ENCODE measurements at regions not wholly inside any gene's neighbourhood (a gene's known extent, or its start where the extent isn't known, plus 50 kb on each side); places are given as distances from the start of the nearest gene placed in this dataset.

DNA sequence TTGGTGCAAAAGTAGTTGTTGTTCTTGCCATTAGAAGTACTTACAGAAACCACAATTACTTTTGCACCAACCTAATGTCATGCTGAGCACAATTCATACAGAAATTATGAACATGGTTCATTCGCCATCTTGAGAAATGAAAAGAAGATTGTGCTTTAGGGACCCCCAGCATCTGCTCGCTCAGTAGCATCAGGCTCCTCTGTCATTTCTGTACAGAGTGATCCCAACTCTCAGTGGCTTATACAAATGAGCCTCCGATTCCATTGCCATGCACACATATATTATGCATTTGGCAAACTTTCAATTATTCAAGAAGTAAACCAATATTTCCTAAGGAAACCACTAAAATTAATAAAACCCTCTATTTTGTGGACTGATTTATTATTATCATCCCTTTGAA, 266.2 kb downstream of the MED10 start:
- Histone ChIP-seq H3K4me1 (ENCODE audit: control insufficient read depth in 2 of 3, insufficient read depth in 2 of 3, low read depth in 1 of 3, low read length in 3 of 3) (no peaks in the 10 kb centered on the region), H3K36me3 (ENCODE audit: control insufficient read depth in 2 of 3, insufficient read depth in 3 of 3, low read length in 3 of 3) (no peaks in the 10 kb centered on the region), H3K9me3 (ENCODE audit: control insufficient read depth in 2 of 3, insufficient read depth in 1 of 3, low read length in 3 of 3) (no peaks in the 10 kb centered on the region), H3K27me3 (ENCODE audit: control insufficient read depth, insufficient read depth, low read length) (no peaks in the 10 kb centered on the region), H3K4me3 (ENCODE audit: low read length in 3 of 3) (no peak overlapping the region), H3K9ac (ENCODE audit: low read length in 3 of 3) (no peak overlapping the region), H3K27ac (ENCODE audit: low read depth in 2 of 2, low read length in 2 of 2) (no peak overlapping the region)
- TF ChIP-seq, protein P1, sequence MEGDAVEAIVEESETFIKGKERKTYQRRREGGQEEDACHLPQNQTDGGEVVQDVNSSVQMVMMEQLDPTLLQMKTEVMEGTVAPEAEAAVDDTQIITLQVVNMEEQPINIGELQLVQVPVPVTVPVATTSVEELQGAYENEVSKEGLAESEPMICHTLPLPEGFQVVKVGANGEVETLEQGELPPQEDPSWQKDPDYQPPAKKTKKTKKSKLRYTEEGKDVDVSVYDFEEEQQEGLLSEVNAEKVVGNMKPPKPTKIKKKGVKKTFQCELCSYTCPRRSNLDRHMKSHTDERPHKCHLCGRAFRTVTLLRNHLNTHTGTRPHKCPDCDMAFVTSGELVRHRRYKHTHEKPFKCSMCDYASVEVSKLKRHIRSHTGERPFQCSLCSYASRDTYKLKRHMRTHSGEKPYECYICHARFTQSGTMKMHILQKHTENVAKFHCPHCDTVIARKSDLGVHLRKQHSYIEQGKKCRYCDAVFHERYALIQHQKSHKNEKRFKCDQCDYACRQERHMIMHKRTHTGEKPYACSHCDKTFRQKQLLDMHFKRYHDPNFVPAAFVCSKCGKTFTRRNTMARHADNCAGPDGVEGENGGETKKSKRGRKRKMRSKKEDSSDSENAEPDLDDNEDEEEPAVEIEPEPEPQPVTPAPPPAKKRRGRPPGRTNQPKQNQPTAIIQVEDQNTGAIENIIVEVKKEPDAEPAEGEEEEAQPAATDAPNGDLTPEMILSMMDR (IDR thresholded peaks at IDR 0.05; ENCODE audit: borderline replicate concordance, extremely low read depth, insufficient read depth), result no peak
- intact Hi-C loops (cut with DNase I), result no loop called here
- DNase-seq, result no peak
- no peak for FAIRE-seq

- Histone ChIP-seq H3K4me1 (ENCODE audit: control insufficient read depth in 2 of 3, insufficient read depth in 2 of 3, low read depth in 1 of 3, low read length in 3 of 3) (no peaks in the 10 kb centered on the region), H3K27me3 (ENCODE audit: control insufficient read depth, insufficient read depth, low read length) (no peaks in the 10 kb centered on the region), H3K27ac (ENCODE audit: low read depth in 2 of 2, low read length in 2 of 2) (no peak overlapping the region), H3K9ac (ENCODE audit: low read length in 3 of 3) (no peak overlapping the region), H3K36me3 (ENCODE audit: control insufficient read depth in 2 of 3, insufficient read depth in 3 of 3, low read length in 3 of 3) (no peaks in the 10 kb centered on the region), H3K9me3 (ENCODE audit: control insufficient read depth in 2 of 3, insufficient read depth in 1 of 3, low read length in 3 of 3) (no peaks in the 10 kb centered on the region), H3K4me3 (ENCODE audit: low read length in 3 of 3) (no peak overlapping the region)
- TF ChIP-seq, protein P1 (IDR thresholded peaks at IDR 0.05; ENCODE audit: borderline replicate concordance, extremely low read depth, insufficient read depth), result no peak
- FAIRE-seq (no peak), DNase-seq (no peak)
- intact Hi-C loops (cut with DNase I), result no loop called here
Measured at GRCh38 chr5:6111131-6111530, 267.2 kb downstream of the MED10 start.

GRCh38 chr5:6110441-6111005, 267.8 kb downstream of the MED10 start:
- Histone ChIP-seq H3K27me3 (ENCODE audit: control insufficient read depth, insufficient read depth, low read length) (no peaks in the 10 kb centered on the region), H3K9ac (ENCODE audit: low read length in 3 of 3) (no peak overlapping the region), H3K27ac (ENCODE audit: low read depth in 2 of 2, low read length in 2 of 2) (no peak overlapping the region), H3K36me3 (ENCODE audit: control insufficient read depth in 2 of 3, insufficient read depth in 3 of 3, low read length in 3 of 3) (no peaks in the 10 kb centered on the region), H3K4me3 (ENCODE audit: low read length in 3 of 3) (no peak overlapping the region), H3K4me1 (ENCODE audit: control insufficient read depth in 2 of 3, insufficient read depth in 2 of 3, low read depth in 1 of 3, low read length in 3 of 3) (no peaks in the 10 kb centered on the region), H3K9me3 (ENCODE audit: control insufficient read depth in 2 of 3, insufficient read depth in 1 of 3, low read length in 3 of 3) (no peaks in the 10 kb centered on the region)
- TF ChIP-seq, protein P1 (IDR thresholded peaks at IDR 0.05; ENCODE audit: borderline replicate concordance, extremely low read depth, insufficient read depth), result no peak
- DNase-seq, result no peak
- no peak for FAIRE-seq
- intact Hi-C loops (cut with DNase I), result no loop called here
